ENCODE measurements at regions not wholly inside any gene's neighbourhood (a gene's known extent, or its start where the extent isn't known, plus 50 kb on each side); places are given as distances from the start of the nearest gene placed in this dataset.
"Not testable (repeated sequence)": the region's sequence is repeated elsewhere in the genome, so short reads cannot be mapped to it uniquely, and the experiment has no call there.

DNA sequence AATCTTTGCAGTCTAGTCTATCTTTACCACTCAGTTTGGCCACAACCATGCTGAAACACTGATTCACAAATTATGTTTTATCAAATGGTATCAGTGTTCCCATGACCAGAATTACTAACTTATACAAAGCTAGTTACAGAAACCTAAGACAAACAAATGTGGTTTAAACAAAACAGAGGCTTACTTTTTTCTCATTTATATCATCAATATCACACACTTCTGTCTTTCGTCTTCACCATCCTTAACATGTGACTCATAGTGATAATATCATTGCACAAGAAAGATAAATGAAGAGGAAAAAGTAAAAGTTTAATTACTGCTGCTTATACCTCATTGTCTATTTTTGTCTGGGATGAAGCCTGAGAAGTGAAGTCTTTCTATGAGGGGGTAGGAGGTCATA is 406.6 kb downstream of the PCDH10 start:
- intact Hi-C loops (cut with DNase I; ENCODE audit: low total_unique reads): no loop called here
- Histone ChIP-seq H3K36me3 (no peaks in the 10 kb centered on the region), H3K4me3 (no peak overlapping the region), H3K27me3 (no peaks in the 10 kb centered on the region), H3K4me1 (no peaks in the 10 kb centered on the region), H3K27ac (no peak overlapping the region), H3K9me3 (no peaks in the 10 kb centered on the region)
- WGBS, 2 donors (ENCODE audit: low coverage in 1 of 2): 53 to 81% methylated on average over 1 of the region's 1 CpG
- no peak for DNase-seq
- in situ Hi-C loops (cut with MboI; ENCODE audit: low pct_ligation_motif_present in 1 of 4, low pct_unique_long_range_greater_than_20kb in 1 of 4, low sequenced_read_pairs in 3 of 4): no loop called here
- no peak for TF ChIP-seq POLR2AphosphoS5 (IDR thresholded peaks at IDR 0.05)
- no peak for TF ChIP-seq EP300 (IDR thresholded peaks at IDR 0.05; ENCODE audit: low read depth)
- no peak for TF ChIP-seq POLR2A (IDR thresholded peaks at IDR 0.05)
- TF ChIP-seq, protein P1, sequence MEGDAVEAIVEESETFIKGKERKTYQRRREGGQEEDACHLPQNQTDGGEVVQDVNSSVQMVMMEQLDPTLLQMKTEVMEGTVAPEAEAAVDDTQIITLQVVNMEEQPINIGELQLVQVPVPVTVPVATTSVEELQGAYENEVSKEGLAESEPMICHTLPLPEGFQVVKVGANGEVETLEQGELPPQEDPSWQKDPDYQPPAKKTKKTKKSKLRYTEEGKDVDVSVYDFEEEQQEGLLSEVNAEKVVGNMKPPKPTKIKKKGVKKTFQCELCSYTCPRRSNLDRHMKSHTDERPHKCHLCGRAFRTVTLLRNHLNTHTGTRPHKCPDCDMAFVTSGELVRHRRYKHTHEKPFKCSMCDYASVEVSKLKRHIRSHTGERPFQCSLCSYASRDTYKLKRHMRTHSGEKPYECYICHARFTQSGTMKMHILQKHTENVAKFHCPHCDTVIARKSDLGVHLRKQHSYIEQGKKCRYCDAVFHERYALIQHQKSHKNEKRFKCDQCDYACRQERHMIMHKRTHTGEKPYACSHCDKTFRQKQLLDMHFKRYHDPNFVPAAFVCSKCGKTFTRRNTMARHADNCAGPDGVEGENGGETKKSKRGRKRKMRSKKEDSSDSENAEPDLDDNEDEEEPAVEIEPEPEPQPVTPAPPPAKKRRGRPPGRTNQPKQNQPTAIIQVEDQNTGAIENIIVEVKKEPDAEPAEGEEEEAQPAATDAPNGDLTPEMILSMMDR (IDR thresholded peaks at IDR 0.05): no peak

DNA sequence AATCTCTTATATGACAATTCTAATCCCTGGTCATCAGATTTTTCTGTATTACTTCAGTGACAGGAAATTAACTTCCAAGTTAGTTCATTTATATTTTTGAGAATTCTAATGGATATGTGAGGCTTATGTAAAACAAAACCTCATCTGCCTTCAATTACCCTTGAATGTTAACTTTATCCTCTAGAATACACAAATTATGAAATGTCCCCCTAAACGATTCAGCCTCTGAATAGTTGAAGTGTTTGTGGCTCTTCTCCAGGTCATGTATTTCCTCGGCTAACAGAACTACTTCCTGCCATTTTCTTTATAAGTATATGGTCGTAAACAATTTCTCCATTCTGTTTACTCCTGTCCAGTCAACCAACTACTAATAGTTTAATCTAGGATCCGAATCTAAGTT is 401.3 kb downstream of the PCDH10 start:
- TF ChIP-seq EP300 (IDR thresholded peaks at IDR 0.05; ENCODE audit: low read depth) (no peak), POLR2AphosphoS5 (IDR thresholded peaks at IDR 0.05) (no peak), POLR2A (IDR thresholded peaks at IDR 0.05) (no peak)
- TF ChIP-seq, protein P1 (IDR thresholded peaks at IDR 0.05): no peak
- intact Hi-C loops (cut with DNase I; ENCODE audit: low total_unique reads) (no loop called here), in situ Hi-C loops (cut with MboI; ENCODE audit: low pct_ligation_motif_present in 1 of 4, low pct_unique_long_range_greater_than_20kb in 1 of 4, low sequenced_read_pairs in 3 of 4) (no loop called here)
- Histone ChIP-seq H3K36me3 (no peaks in the 10 kb centered on the region), H3K4me3 (no peak overlapping the region), H3K9me3 (no peaks in the 10 kb centered on the region), H3K27me3 (no peaks in the 10 kb centered on the region), H3K4me1 (no peaks in the 10 kb centered on the region), H3K27ac (no peak overlapping the region)
- DNase-seq: no peak
- 49 to 58% methylated on average over 4 of the region's 4 CpGs for WGBS, 2 donors (ENCODE audit: low coverage in 1 of 2)

DNA sequence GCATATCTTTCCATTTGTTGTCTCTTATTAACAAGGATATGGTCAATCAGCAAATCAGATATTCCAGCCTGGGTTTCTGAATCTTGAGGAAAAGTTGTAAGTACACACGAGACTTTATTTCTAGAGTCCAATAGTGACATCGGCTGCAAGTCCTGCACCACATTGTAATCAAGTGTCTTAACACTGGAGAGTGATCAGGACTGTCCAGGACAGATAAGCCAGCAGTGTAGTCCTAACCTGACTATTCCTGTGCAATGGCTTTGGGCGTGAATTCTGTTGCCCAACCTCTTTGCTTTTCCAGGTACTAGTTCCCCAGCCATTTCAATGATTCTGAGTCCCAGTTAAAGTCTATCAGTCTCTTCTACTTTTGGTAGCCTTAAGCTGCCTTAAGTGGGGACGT is 395.0 kb downstream of the PCDH10 start:
- intact Hi-C loops (cut with DNase I; ENCODE audit: low total_unique reads): no loop called here
- Histone ChIP-seq H3K27me3 (no peaks in the 10 kb centered on the region), H3K4me1 (no peaks in the 10 kb centered on the region), H3K9me3 (no peaks in the 10 kb centered on the region), H3K36me3 (no peaks in the 10 kb centered on the region), H3K27ac (no peak overlapping the region), H3K4me3 (no peak overlapping the region)
- no peak for DNase-seq
- in situ Hi-C loops (cut with MboI; ENCODE audit: low pct_ligation_motif_present in 1 of 4, low pct_unique_long_range_greater_than_20kb in 1 of 4, low sequenced_read_pairs in 3 of 4): no loop called here
- TF ChIP-seq POLR2AphosphoS5 (IDR thresholded peaks at IDR 0.05) (no peak), POLR2A (IDR thresholded peaks at IDR 0.05) (no peak), EP300 (IDR thresholded peaks at IDR 0.05; ENCODE audit: low read depth) (no peak)
- TF ChIP-seq, protein P1 (IDR thresholded peaks at IDR 0.05): no peak
- 50 to 78% methylated on average over 1 to 4 of the region's 4 CpGs for WGBS, 2 donors (ENCODE audit: low coverage in 1 of 2)

DNA sequence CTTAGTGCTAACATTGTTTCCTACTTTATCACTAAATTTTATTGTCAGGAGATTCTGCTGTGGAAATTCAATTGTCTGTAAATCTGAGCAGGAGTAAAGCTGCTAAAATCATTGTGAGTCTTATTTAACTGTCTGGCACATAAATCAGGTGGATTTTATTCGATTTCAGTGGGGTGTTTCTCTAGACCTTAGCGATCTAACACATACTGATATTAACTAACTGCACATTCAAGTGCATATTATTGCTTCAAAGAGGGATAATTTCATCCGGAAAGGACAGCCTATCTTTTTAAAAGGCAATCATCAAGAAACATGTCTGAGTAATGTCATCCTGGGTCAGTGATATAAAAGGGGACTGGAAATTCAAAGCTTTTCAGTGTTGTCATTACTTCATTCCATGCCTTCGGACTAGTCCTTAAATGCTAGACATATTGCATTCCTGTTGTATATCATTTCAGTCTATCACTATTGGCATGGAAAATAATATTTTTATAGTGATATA is 388.7 kb downstream of the PCDH10 start:
- in situ Hi-C loops (cut with MboI; ENCODE audit: low pct_ligation_motif_present in 1 of 4, low pct_unique_long_range_greater_than_20kb in 1 of 4, low sequenced_read_pairs in 3 of 4): no loop called here
- WGBS, 2 donors (ENCODE audit: low coverage in 1 of 2): 51 to 78% methylated on average over 4 of the region's 4 CpGs
- intact Hi-C loops (cut with DNase I; ENCODE audit: low total_unique reads): no loop called here
- Histone ChIP-seq H3K27ac (no peak overlapping the region), H3K4me3 (no peak overlapping the region), H3K9me3 (no peaks in the 10 kb centered on the region), H3K4me1 (no peaks in the 10 kb centered on the region), H3K27me3 (no peaks in the 10 kb centered on the region), H3K36me3 (no peaks in the 10 kb centered on the region)
- TF ChIP-seq EP300 (IDR thresholded peaks at IDR 0.05; ENCODE audit: low read depth) (no peak), POLR2AphosphoS5 (IDR thresholded peaks at IDR 0.05) (no peak), POLR2A (IDR thresholded peaks at IDR 0.05) (no peak)
- TF ChIP-seq, protein P1 (IDR thresholded peaks at IDR 0.05): no peak
- no peak for DNase-seq

DNA sequence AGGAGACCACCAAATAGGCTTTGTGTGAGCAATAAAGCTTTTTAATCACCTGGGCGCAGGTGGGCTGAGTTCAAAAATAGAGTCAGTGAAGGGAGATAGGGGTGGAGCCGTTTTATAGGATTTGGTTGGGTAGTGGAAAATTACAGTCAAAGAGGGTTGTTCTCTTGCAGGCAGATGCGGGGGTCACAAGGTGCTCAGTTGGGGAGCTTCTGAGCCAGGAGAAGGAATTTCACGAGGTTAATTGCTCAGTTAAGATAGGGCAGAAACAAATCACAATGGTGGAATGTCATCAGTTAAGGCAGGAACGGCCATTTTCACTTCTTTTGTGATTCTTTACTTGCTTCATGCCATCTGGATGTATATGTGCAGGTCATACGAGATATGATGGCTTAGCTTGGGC is 385.1 kb downstream of the PCDH10 start:
- in situ Hi-C loops (cut with MboI; ENCODE audit: low pct_ligation_motif_present in 1 of 4, low pct_unique_long_range_greater_than_20kb in 1 of 4, low sequenced_read_pairs in 3 of 4): not testable (repeated sequence)
- 59 to 64% methylated on average over 5 to 6 of the region's 6 CpGs for WGBS, 2 donors (ENCODE audit: low coverage in 1 of 2)

More for the DNA sequence above, 385.1 kb downstream of the PCDH10 start:
- H3K27ac ChIP-seq; H3K27me3 ChIP-seq; H3K36me3 ChIP-seq; H3K4me3 ChIP-seq; H3K9me3 ChIP-seq; H3K4me1 ChIP-seq; DNase-seq; intact Hi-C loops (cut with DNase I; ENCODE audit: low total_unique reads): not testable (repeated sequence)
